Heart right ventricle (tissue), 16 donors: ENCODE measurements at regions not wholly inside any gene's neighbourhood (a gene's known extent, or its start where the extent isn't known, plus 50 kb on each side); places are given as distances from the start of the nearest gene placed in this dataset.

Source experiments
- ATAC-seq, 8 donors: fragments of 200-7000 bp; cut with Tn5 transposase; one replicate each; pipeline ENCODE4 v1.9.1; 2020; ENCODE audit warnings: mild to moderate bottlenecking in 8 of 8, moderate library complexity in 8 of 8, moderate number of reproducible peaks in 1 of 8
- DNase-seq, 2 donors: peaks; one replicate each; pipeline ENCODE4 v3.0.0-alpha.2; 2020
- H3K27ac ChIP-seq, 10 donors: fragments of 200-600 bp; sonication (generic) in 2 of 10; one replicate each; pipeline versions ENCODE4 v1.5.0 to v1.8.0; 2020 to 2022; ENCODE audit warnings: mild to moderate bottlenecking in 3 of 10
- H3K27me3 ChIP-seq, 7 donors: fragments of 200-600 bp; one replicate each; pipeline ENCODE4 v1.8.0; 2021 to 2022; ENCODE audit warnings: mild to moderate bottlenecking in 2 of 7
- H3K36me3 ChIP-seq, 9 donors: fragments of 200-600 bp; sonication (generic) in 1 of 9; one replicate each; pipeline versions ENCODE4 v1.5.0 to v1.8.0; 2020 to 2022; ENCODE audit warnings: mild to moderate bottlenecking in 2 of 9
- H3K4me1 ChIP-seq, 9 donors: fragments of 200-600 bp; sonication (generic) in 1 of 9; one replicate each; pipeline versions ENCODE4 v1.5.0 to v1.8.0; 2020 to 2022; ENCODE audit warnings: mild to moderate bottlenecking in 4 of 9
- H3K4me3 ChIP-seq, 10 donors: fragments of 200-600 bp; sonication (generic) in 2 of 10; one replicate each; pipeline versions ENCODE4 v1.5.0 to v1.8.0; 2020 to 2022; ENCODE audit warnings: mild to moderate bottlenecking in 7 of 10, moderate library complexity in 2 of 10
- H3K9me3 ChIP-seq, 11 donors: fragments of 200-600 bp in 10 of 11; sonication (generic) in 2 of 11; one replicate each; pipeline versions ENCODE4 v1.5.0 to v1.8.0; 2013 to 2022; ENCODE audit warnings: mild to moderate bottlenecking in 2 of 11, control low read depth in 1 of 11, moderate library complexity in 1 of 11
- WGBS, 2 donors: extraction: QIAGEN DNeasy Blood & Tissue Kit; methylation state at CpG; one replicate each; pipeline ENCODE4 v1.1.7; 2013; ENCODE audit warnings: inconsistent platforms in 1 of 2; 5-methylcytosine and 5-hydroxymethylcytosine counted together
- intact Hi-C, 10 donors: fragments of 100-400 bp; cut with DNase I; formaldehyde crosslinking; loops; one replicate each; pipeline versions ENCODE4 v1.11.1 to v1.14.2; 2022
- TF ChIP-seq, protein P1 (sequence below), 9 donors: fragments of 200-600 bp; sonication (generic) in 2 of 9; IDR thresholded peaks; one replicate each; pipeline versions ENCODE4 v1.5.0 to v1.8.0; 2021 to 2022; ENCODE audit warnings: antibody characterized with exemption in 9 of 9, mild to moderate bottlenecking in 5 of 9, moderate library complexity in 1 of 9
- donor health status: Arrhythmogenic right ventricular cardiomyopathy.
- donor health status: ischemic (EF 13 %, LVEDD 7.1; RV severe dilation, severe dysfunction).
- donor health status: healthy with polysubstance abuse.
- donor health status: DM: no; HTN: yes; CAD: no.
- donor health status: DM: no; HTN: no; CAD: no.
- donor health status: ischemic (EF 25% LVEDD 6.9; RV normal size, moderate dysfunction).
- donor health status: ischemic (EF 25% LVEDD 5.7; RV mildly dilated, moderate dysfunction).
- donor health status: healthy.
- donor health status: DM: yes; HTN: yes; CAD: no.
- donor health status: Ischemic cardiomyopathy.
- donor health status: ischemic (EF 35%, LVEDD 5.7; RV mildly dilated, moderate dysfunction).
- donor health status: nonischemic (EF 11% LVEDD 7.7; RV severe dilation, severe dysfunction).
- donor health status: DM: yes; HTN: yes; CAD: no.
- donor health status: PGD.
- donor health status: ischemic (EF 29% LVEDD 5.4; RV normal size, mild dysfunction).
- donor health status: nonischemic (EF 23%, LVEDD 6.1; RV moderate dilation, normal function).

- Histone ChIP-seq H3K27ac (peak overlapping the region in 7 of 10 donors; percentile 1 to 80 (median 47)), H3K4me3 (no peak overlapping the region), H3K36me3 (peaks cover 0 to 35% (median 0%) of the 10 kb centered on the region in 9 donors), H3K4me1 (peaks cover 11 to 58% (median 40%) of the 10 kb centered on the region in 9 donors), H3K27me3 (no peaks in the 10 kb centered on the region), H3K9me3 (no peaks in the 10 kb centered on the region)
- WGBS, 2 donors = 33 to 41% methylated on average over 5 of the region's 5 CpGs
- TF ChIP-seq, protein P1, sequence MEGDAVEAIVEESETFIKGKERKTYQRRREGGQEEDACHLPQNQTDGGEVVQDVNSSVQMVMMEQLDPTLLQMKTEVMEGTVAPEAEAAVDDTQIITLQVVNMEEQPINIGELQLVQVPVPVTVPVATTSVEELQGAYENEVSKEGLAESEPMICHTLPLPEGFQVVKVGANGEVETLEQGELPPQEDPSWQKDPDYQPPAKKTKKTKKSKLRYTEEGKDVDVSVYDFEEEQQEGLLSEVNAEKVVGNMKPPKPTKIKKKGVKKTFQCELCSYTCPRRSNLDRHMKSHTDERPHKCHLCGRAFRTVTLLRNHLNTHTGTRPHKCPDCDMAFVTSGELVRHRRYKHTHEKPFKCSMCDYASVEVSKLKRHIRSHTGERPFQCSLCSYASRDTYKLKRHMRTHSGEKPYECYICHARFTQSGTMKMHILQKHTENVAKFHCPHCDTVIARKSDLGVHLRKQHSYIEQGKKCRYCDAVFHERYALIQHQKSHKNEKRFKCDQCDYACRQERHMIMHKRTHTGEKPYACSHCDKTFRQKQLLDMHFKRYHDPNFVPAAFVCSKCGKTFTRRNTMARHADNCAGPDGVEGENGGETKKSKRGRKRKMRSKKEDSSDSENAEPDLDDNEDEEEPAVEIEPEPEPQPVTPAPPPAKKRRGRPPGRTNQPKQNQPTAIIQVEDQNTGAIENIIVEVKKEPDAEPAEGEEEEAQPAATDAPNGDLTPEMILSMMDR (IDR thresholded peaks at IDR 0.05) = no peak
- ATAC-seq (peak in 3 of 8 donors; percentile 8 to 20 (median 15)), DNase-seq (no peak)
- intact Hi-C loops = loop anchor here (5.0 to 10.0 kb wide), 9 partner anchors 61 to 494 kb away; partner anchors contain the start of genes TPM1 (in 3 of the 10) and APH1B (in 1 of the 10)
Measured at GRCh38 chr15:62781081-62781497, 261.5 kb upstream of the TPM1 start.

GRCh38 chr15:62782071-62782841 is 260.3 kb upstream of the TPM1 start:
- Histone ChIP-seq H3K9me3 (no peaks in the 10 kb centered on the region), H3K4me3 (no peak overlapping the region), H3K27ac (peak overlapping the region in 9 of 10 donors; percentile 23 to 80 (median 69)), H3K36me3 (peaks cover 0 to 24% (median 0%) of the 10 kb centered on the region in 9 donors), H3K27me3 (no peaks in the 10 kb centered on the region), H3K4me1 (peaks cover 11 to 62% (median 43%) of the 10 kb centered on the region in 9 donors)
- intact Hi-C loops = loop anchor here (1.0 to 10.0 kb wide), 15 partner anchors 60 to 493 kb away; partner anchors contain the start of genes TPM1 (in 4 of the 10) and APH1B (in 1 of the 10)
- ATAC-seq (peak; percentile 89 to 95 (median 93)), DNase-seq (peak; percentile 50 to 93)
- 17 to 22% methylated on average over 11 of the region's 11 CpGs for WGBS, 2 donors
- TF ChIP-seq, protein P1 (IDR thresholded peaks at IDR 0.05) = peak; percentile 55 to 84 (median 71)

DNA sequence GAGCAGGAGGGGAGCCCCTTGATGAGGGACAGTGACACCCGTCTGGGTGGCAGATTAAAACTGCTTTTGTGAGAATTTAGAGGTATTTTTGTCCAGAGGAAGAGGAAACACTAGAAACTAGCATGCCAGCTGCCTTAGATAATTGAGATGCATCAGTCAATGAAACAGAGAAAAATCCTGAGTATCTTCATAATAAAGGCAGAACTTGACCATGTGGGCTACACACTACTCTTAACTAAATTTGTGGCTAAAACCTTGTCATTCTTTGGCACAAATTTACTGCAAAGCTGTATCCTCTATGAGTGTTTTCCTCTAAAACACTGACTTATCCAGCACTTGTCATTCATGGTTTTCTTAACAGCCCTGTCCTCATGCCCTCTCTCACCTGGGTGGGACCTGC is 259.7 kb upstream of the TPM1 start:
- TF ChIP-seq, protein P1 (IDR thresholded peaks at IDR 0.05) = no peak
- 54 to 63% methylated on average over 1 of the region's 1 CpG for WGBS, 2 donors
- DNase-seq (no peak), ATAC-seq (no peak)
- Histone ChIP-seq H3K4me3 (no peak overlapping the region), H3K36me3 (peaks cover 0 to 20% (median 0%) of the 10 kb centered on the region in 9 donors), H3K4me1 (peaks cover 11 to 62% (median 43%) of the 10 kb centered on the region in 9 donors), H3K27ac (peak overlapping the region in 8 of 10 donors; percentile 23 to 80 (median 70)), H3K27me3 (no peaks in the 10 kb centered on the region), H3K9me3 (no peaks in the 10 kb centered on the region)
- intact Hi-C loops = loop anchor here (1.0 to 10.0 kb wide), 15 partner anchors 59 to 492 kb away; partner anchors contain the start of genes TPM1 (in 4 of the 10) and APH1B (in 1 of the 10)

DNA sequence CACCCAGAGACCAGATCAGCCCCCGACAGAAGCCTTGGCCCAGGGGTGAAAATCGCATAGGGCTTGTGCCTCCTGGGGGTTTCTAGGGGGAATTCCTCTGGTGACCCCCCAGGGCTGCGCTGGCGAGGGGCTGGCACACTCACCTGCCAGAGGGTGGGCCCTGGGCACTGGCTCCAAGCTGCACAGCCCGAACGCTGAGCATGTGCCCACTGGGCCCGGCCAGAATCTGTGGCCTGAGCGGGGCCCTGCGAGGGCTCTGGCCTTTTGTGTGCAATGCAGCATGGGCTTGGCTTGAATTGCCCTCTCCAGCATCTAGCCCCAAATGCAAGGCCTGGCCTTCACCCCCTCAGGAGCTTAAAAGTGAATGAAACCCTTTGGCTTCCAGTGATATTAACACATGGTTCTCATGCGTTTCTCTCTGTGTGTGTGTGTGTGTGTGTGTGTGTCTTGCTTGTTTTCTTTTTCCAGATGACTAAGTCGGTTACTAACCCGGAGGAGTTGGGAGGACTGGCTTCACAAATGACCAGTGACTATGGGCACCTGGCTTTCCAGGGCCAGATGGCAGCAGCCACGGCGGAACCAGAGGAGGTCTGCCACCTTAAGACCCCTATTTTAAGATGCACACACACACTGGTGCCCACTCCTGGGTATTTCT is 259.1 kb upstream of the TPM1 start:
- peak in 1 of 8 donors; percentile 14 for ATAC-seq
- Histone ChIP-seq H3K27ac (peak overlapping the region in 6 of 10 donors; percentile 66 to 80 (median 72)), H3K36me3 (peaks cover 0 to 20% (median 0%) of the 10 kb centered on the region in 9 donors)

More for the DNA sequence above, 259.1 kb upstream of the TPM1 start:
- no peak for DNase-seq
- Histone ChIP-seq H3K4me1 (peaks cover 11 to 57% (median 40%) of the 10 kb centered on the region in 9 donors), H3K9me3 (no peaks in the 10 kb centered on the region), H3K27me3 (no peaks in the 10 kb centered on the region), H3K4me3 (no peak overlapping the region)
- WGBS, 2 donors = 91 to 92% methylated on average over 14 of the region's 14 CpGs
- TF ChIP-seq, protein P1 (IDR thresholded peaks at IDR 0.05) = no peak
- intact Hi-C loops = loop anchor here (2.0 to 10.0 kb wide), 14 partner anchors 59 to 491 kb away; partner anchors contain the start of genes TPM1 (in 3 of the 10) and APH1B (in 1 of the 10)
